Naive B cell (primary cell): ENCODE measurements at regions not wholly inside any gene's neighbourhood (a gene's known extent, or its start where the extent isn't known, plus 50 kb on each side); places are given as distances from the start of the nearest gene placed in this dataset.
"Not testable (repeated sequence)": the region's sequence is repeated elsewhere in the genome, so short reads cannot be mapped to it uniquely, and the experiment has no call there.

Experiments used
- ATAC-seq, 2 donors: fragments of 150-1000 bp; cut with Tn5 transposase; 2 replicates each; pipeline ENCODE4 v1.10.0; 2021; ENCODE audit warnings: low read depth in 2 of 2, mild to moderate bottlenecking in 2 of 2, moderate library complexity in 2 of 2
- DNase-seq: peaks from one replicate; pipeline ENCODE4 v3.0.0; 2022
- H3K27ac Mint-ChIP-seq, 6 donors: one replicate each; pipeline ENCODE4 v1.8.0; 2020 to 2022; ENCODE audit warnings: mild to moderate bottlenecking in 6 of 6, mixed read lengths in 6 of 6, moderate library complexity in 5 of 6, inconsistent platforms in 2 of 6
- H3K27me3 Mint-ChIP-seq, 3 donors: one replicate each; pipeline ENCODE4 v1.8.0; 2021 to 2022; ENCODE audit warnings: mixed read lengths in 3 of 3, mild to moderate bottlenecking in 1 of 3
- H3K36me3 Mint-ChIP-seq, 2 donors: one replicate each; pipeline ENCODE4 v1.8.0; 2020 to 2022; ENCODE audit warnings: mixed read lengths in 2 of 2, inconsistent platforms in 1 of 2, mild to moderate bottlenecking in 1 of 2
- H3K4me1 Mint-ChIP-seq, 3 donors: one replicate each; pipeline ENCODE4 v1.8.0; 2020 to 2022; ENCODE audit warnings: mixed read lengths in 3 of 3, inconsistent platforms in 1 of 3, mild to moderate bottlenecking in 1 of 3, moderate library complexity in 1 of 3
- H3K4me3 Mint-ChIP-seq, 8 donors: one replicate each; pipeline ENCODE4 v1.8.0; 2020 to 2022; ENCODE audit warnings: mild to moderate bottlenecking in 8 of 8, mixed read lengths in 8 of 8, moderate library complexity in 8 of 8, inconsistent platforms in 2 of 8
- H3K9me3 Mint-ChIP-seq, 7 donors: one replicate each; pipeline ENCODE4 v1.8.0; 2020 to 2022; ENCODE audit warnings: mixed read lengths in 7 of 7, mild to moderate bottlenecking in 5 of 7, inconsistent platforms in 2 of 7, moderate library complexity in 1 of 7

- ATAC-seq (no peak), DNase-seq (no peak)
- Mint-ChIP-seq H3K36me3 (no peaks in the 10 kb centered on the region), H3K27ac (no peak overlapping the region), H3K4me3 (no peak overlapping the region), H3K9me3 (peaks cover 0 to 2% (median 0%) of the 10 kb centered on the region in 7 donors), H3K4me1 (no peaks in the 10 kb centered on the region), H3K27me3 (peaks cover 0 to 23% (median 10%) of the 10 kb centered on the region in 3 donors)
Observed at GRCh38 chr9:85487872-85488271, 253.9 kb downstream of the AGTPBP1 start.

GRCh38 chr9:85484235-85484634 is 257.5 kb downstream of the AGTPBP1 start:
- peaks cover 19 to 30% (median 21%) of the 10 kb centered on the region in 3 donors for H3K27me3 Mint-ChIP-seq
- no peak overlapping the region for H3K4me3 Mint-ChIP-seq
- ATAC-seq (no peak), DNase-seq (no peak)
- H3K36me3 Mint-ChIP-seq, result no peaks in the 10 kb centered on the region
- H3K4me1 Mint-ChIP-seq, result no peaks in the 10 kb centered on the region
- peaks cover 0 to 8% (median 0%) of the 10 kb centered on the region in 7 donors for H3K9me3 Mint-ChIP-seq
- H3K27ac Mint-ChIP-seq, result no peak overlapping the region

DNA sequence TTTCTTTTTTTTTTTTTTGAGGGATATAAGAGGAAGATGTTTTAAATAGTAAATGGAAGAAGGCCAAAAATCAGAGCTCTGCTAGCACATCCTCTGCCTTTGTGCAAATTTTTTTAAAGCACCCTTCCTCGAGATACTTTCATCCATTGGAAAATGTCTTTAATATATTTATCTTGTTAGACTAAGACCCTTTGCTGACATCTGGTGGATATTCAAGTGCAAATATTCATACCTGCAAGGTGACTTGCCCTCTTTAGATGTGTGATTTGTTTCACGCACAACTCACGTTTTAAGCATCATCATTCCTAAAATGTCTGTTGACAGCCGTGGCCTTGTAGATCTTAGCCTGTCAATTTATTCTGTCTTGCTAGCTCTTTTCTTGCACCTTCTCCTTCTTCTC is 258.5 kb downstream of the AGTPBP1 start:
- DNase-seq, result no peak
- Mint-ChIP-seq H3K27me3 (peaks cover 14 to 29% (median 23%) of the 10 kb centered on the region in 3 donors), H3K9me3 (peaks cover 0 to 9% (median 0%) of the 10 kb centered on the region in 7 donors), H3K27ac (no peak overlapping the region), H3K4me1 (no peaks in the 10 kb centered on the region), H3K36me3 (no peaks in the 10 kb centered on the region), H3K4me3 (no peak overlapping the region)
- ATAC-seq, result no peak

DNA sequence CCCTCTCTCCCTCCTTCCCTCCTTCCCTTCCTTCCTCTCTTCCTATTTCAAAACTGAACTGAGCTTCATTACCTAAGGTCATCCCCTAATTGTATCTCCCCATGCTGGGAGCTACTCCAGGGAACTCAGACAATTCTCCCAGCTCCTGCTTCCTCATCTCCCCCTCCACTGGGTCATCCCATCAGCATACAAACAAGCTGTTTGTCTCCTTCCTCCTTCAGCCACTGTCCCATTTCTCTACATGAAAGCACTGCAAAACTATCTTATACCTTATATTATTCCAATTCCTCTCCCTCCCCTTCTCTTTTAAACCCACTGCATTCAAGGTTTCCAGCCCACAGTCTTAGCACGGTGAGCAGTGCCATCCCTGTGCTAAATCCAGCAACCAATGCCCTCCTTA is 262.4 kb downstream of the AGTPBP1 start:
- ATAC-seq, result no peak
- DNase-seq, result no peak
- Mint-ChIP-seq H3K4me1 (no peaks in the 10 kb centered on the region), H3K36me3 (peaks cover 0 to 5% of the 10 kb centered on the region in 2 donors), H3K27me3 (peaks cover 14 to 29% (median 23%) of the 10 kb centered on the region in 3 donors), H3K27ac (no peak overlapping the region), H3K9me3 (peaks cover 3 to 15% (median 12%) of the 10 kb centered on the region in 7 donors), H3K4me3 (no peak overlapping the region)

DNA sequence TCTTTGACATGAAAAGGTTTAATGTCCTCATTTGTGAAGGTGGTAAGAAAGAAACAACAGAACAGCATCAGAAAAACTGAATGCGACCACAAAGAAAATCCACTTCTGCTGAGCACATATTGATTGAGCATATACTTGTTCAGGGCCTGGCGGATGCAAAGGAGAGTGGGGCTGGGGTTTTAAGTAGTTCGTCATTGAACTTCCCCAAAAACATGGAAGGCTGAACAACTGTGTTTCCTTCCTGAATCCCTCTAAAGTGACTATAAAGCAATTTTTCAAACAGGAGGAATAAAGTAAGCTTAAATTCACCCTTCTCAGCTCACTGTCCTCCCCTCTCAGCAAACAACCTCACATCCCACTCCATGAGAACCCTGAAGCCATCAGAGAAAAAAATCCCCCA is 262.9 kb downstream of the AGTPBP1 start:
- Mint-ChIP-seq H3K4me1 (no peaks in the 10 kb centered on the region), H3K27me3 (peaks cover 14 to 28% (median 23%) of the 10 kb centered on the region in 3 donors), H3K36me3 (peaks cover 0 to 6% of the 10 kb centered on the region in 2 donors), H3K9me3 (peaks cover 4 to 18% (median 14%) of the 10 kb centered on the region in 7 donors), H3K27ac (no peak overlapping the region), H3K4me3 (no peak overlapping the region)
- ATAC-seq (no peak), DNase-seq (no peak)

DNA sequence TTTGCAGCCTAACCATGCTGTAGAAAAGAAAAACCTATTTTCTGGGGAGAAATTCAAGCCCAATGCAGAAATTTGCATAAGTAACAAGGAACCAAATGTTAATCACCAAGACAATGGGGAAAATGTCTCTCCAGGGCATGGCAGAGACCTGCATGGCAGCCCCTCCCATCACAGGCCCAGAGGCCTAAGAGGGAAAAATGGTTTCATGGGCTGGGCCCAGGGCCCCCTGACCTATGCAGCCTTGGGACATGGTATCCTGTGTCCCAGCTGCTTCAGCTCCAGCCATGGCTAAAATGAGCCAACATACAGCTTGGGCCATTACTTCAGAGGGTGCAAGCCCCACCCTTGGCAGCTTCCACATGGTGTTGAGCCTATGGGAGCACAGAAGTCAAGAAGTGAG is 266.9 kb downstream of the AGTPBP1 start:
- not testable (repeated sequence) for H3K4me3 Mint-ChIP-seq, DNase-seq, ATAC-seq, H3K27ac Mint-ChIP-seq, H3K36me3 Mint-ChIP-seq, H3K4me1 Mint-ChIP-seq
- peaks cover 4 to 18% (median 10%) of the 10 kb centered on the region in 7 donors for H3K9me3 Mint-ChIP-seq
- peaks cover 10 to 15% (median 11%) of the 10 kb centered on the region in 3 donors for H3K27me3 Mint-ChIP-seq

- H3K27me3 Mint-ChIP-seq, result peaks cover 0 to 8% (median 4%) of the 10 kb centered on the region in 3 donors
- peaks cover 0 to 6% of the 10 kb centered on the region in 2 donors for H3K36me3 Mint-ChIP-seq
- H3K27ac Mint-ChIP-seq, result no peak overlapping the region
- DNase-seq (no peak), ATAC-seq (no peak)
- H3K4me3 Mint-ChIP-seq, result no peak overlapping the region
- no peaks in the 10 kb centered on the region for H3K4me1 Mint-ChIP-seq
- H3K9me3 Mint-ChIP-seq, result peaks cover 4 to 18% (median 7%) of the 10 kb centered on the region in 7 donors
Observed at GRCh38 chr9:85471791-85472190, 270.0 kb downstream of the AGTPBP1 start.

GRCh38 chr9:85469041-85469440 is 272.7 kb downstream of the AGTPBP1 start:
- Mint-ChIP-seq H3K27ac (peak overlapping the region in 1 of 6 donors; percentile 83), H3K27me3 (peaks cover 0 to 11% (median 4%) of the 10 kb centered on the region in 3 donors), H3K36me3 (no peaks in the 10 kb centered on the region), H3K9me3 (peaks cover 0 to 1% (median 0%) of the 10 kb centered on the region in 7 donors), H3K4me1 (no peaks in the 10 kb centered on the region), H3K4me3 (no peak overlapping the region)
- DNase-seq (no peak), ATAC-seq (no peak)

DNA sequence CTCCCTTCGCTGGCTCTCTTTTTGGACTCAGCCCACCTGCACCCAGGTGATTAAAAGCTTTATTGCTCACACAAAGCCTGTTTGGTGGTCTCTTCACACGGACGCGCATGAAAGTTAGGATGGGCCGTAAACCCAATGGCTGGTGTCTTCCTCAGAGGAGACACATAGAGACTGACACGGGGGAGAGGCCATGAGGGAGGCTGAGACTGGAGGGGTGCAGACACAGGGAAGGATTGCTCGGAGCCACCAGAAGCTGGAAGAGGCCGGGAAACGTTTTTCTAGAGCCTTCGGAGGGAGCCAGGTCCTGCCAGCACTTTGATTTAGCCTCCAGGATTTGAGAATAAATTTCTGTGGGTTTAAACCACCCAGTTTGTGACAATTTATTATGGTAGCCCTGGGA is 274.9 kb downstream of the AGTPBP1 start:
- Mint-ChIP-seq H3K4me3 (no peak overlapping the region), H3K4me1 (no peaks in the 10 kb centered on the region), H3K9me3 (peaks cover 0 to 3% (median 0%) of the 10 kb centered on the region in 7 donors), H3K36me3 (no peaks in the 10 kb centered on the region), H3K27ac (no peak overlapping the region), H3K27me3 (peaks cover 0 to 12% (median 4%) of the 10 kb centered on the region in 3 donors)
- no peak for DNase-seq
- ATAC-seq, result no peak

DNA sequence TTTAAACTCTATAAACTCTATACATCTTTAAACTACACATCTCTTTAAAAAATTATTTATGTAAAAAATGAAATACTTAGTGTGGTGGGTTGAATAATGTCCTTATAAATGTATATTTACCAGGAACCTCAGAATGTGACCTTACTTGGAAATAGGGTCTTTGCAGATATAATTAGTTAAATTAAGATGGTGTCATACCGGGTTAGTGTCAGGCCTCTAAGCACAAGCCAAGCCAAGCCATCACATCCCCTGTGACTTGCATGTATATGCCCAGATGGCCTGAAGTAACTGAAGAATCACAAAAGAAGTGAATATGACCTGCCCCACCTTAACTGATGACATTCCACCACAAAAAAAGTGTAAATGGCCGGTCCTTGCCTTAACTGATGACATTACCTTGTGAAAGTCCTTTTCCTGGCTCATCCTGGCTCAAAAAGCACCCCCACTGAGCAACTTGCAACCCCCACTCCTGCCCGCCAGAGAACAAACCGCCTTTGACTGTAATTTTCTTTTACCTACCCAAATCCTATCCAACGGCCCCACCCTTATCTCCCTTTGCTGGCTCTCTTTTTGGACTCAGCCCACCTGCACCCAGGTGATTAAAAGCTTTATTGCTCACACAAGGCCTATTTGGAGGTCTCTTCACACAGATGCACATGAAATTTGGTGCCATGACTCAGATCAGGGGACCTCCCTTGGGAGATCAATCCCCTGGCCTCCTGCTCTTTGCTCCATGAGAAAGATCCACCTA is 283.5 kb downstream of the AGTPBP1 start:
- not testable (repeated sequence) for H3K4me3 Mint-ChIP-seq, DNase-seq, H3K36me3 Mint-ChIP-seq, H3K9me3 Mint-ChIP-seq, H3K4me1 Mint-ChIP-seq, ATAC-seq, H3K27ac Mint-ChIP-seq
- H3K27me3 Mint-ChIP-seq, result peaks cover 0 to 13% (median 6%) of the 10 kb centered on the region in 3 donors

GRCh38 chr9:85453850-85454249 is 287.9 kb downstream of the AGTPBP1 start:
- Mint-ChIP-seq H3K4me3 (no peak overlapping the region), H3K9me3 (peaks cover 0 to 9% (median 3%) of the 10 kb centered on the region in 7 donors), H3K27ac (no peak overlapping the region), H3K27me3 (peaks cover 5 to 11% (median 11%) of the 10 kb centered on the region in 3 donors), H3K4me1 (no peaks in the 10 kb centered on the region), H3K36me3 (peaks cover 0 to 7% of the 10 kb centered on the region in 2 donors)
- no peak for DNase-seq
- no peak for ATAC-seq

- H3K36me3 Mint-ChIP-seq, result peaks cover 0 to 7% of the 10 kb centered on the region in 2 donors
- no peak for DNase-seq
- peaks cover 2 to 9% (median 4%) of the 10 kb centered on the region in 7 donors for H3K9me3 Mint-ChIP-seq
- H3K4me3 Mint-ChIP-seq, result no peak overlapping the region
- no peaks in the 10 kb centered on the region for H3K4me1 Mint-ChIP-seq
- no peak overlapping the region for H3K27ac Mint-ChIP-seq
- H3K27me3 Mint-ChIP-seq, result peaks cover 5 to 10% (median 5%) of the 10 kb centered on the region in 3 donors
- ATAC-seq, result no peak
Observed at GRCh38 chr9:85452841-85453240, 288.9 kb downstream of the AGTPBP1 start.

- Mint-ChIP-seq H3K9me3 (peaks cover 2 to 16% (median 7%) of the 10 kb centered on the region in 7 donors), H3K36me3 (peaks cover 0 to 7% of the 10 kb centered on the region in 2 donors), H3K4me3 (no peak overlapping the region), H3K4me1 (no peaks in the 10 kb centered on the region), H3K27ac (peak overlapping the region in 1 of 6 donors; percentile 40), H3K27me3 (peaks cover 5 to 10% (median 5%) of the 10 kb centered on the region in 3 donors)
- ATAC-seq, result no peak
- DNase-seq, result no peak
Observed at GRCh38 chr9:85451680-85452079, 290.1 kb downstream of the AGTPBP1 start.

- DNase-seq (no peak), ATAC-seq (no peak)
- Mint-ChIP-seq H3K27ac (no peak overlapping the region), H3K36me3 (no peaks in the 10 kb centered on the region), H3K4me1 (no peaks in the 10 kb centered on the region), H3K27me3 (peaks cover 0 to 5% (median 0%) of the 10 kb centered on the region in 3 donors), H3K4me3 (no peak overlapping the region), H3K9me3 (peaks cover 8 to 29% (median 12%) of the 10 kb centered on the region in 7 donors)
Observed at GRCh38 chr9:85445887-85446286, 295.9 kb downstream of the AGTPBP1 start.
